Lower lobe of right lung (tissue), 2 donors: ENCODE measurements at regions not wholly inside any gene's neighbourhood (a gene's known extent, or its start where the extent isn't known, plus 50 kb on each side); places are given as distances from the start of the nearest gene placed in this dataset.

Experiments used
- ATAC-seq, 2 donors: fragments of 200-7000 bp; cut with Tn5 transposase; one replicate each; pipeline ENCODE4 v1.9.1; 2020 to 2022; ENCODE audit warnings: mild to moderate bottlenecking in 2 of 2, moderate library complexity in 2 of 2
- DNase-seq: peaks from one replicate; pipeline ENCODE4 v3.0.0-alpha.2; 2020
- H3K27ac ChIP-seq: fragments of 200-600 bp; one replicate; pipeline ENCODE4 v1.8.0; 2022
- H3K27me3 ChIP-seq: fragments of 200-600 bp; one replicate; pipeline ENCODE4 v1.8.0; 2022; ENCODE audit warnings: low read depth
- H3K36me3 ChIP-seq: fragments of 200-600 bp; one replicate; pipeline ENCODE4 v1.8.0; 2022; ENCODE audit warnings: mild to moderate bottlenecking
- H3K4me1 ChIP-seq: fragments of 200-600 bp; one replicate; pipeline ENCODE4 v1.8.0; 2022
- H3K4me3 ChIP-seq: fragments of 200-600 bp; one replicate; pipeline ENCODE4 v1.8.0; 2022; ENCODE audit warnings: mild to moderate bottlenecking
- H3K9me3 ChIP-seq: fragments of 200-600 bp; one replicate; pipeline ENCODE4 v1.8.0; 2022
- intact Hi-C: fragments of 100-400 bp; cut with DNase I; formaldehyde crosslinking; loops from one replicate; pipeline ENCODE4 v1.11.0; 2022
- TF ChIP-seq, protein P1 (sequence below): fragments of 200-600 bp; IDR thresholded peaks from one replicate; pipeline ENCODE4 v1.8.0; 2022; ENCODE audit warnings: antibody characterized with exemption, mild to moderate bottlenecking
- donor health status: DM: no; HTN: yes; CAD: no; lungs with severe emphysema.

GRCh38 chr12:27388650-27389049 is 56.0 kb downstream of the BMAL2 start:
- intact Hi-C loops, result no loop called here
- no peaks in the 10 kb centered on the region for H3K9me3 ChIP-seq
- no peak for DNase-seq
- H3K27me3 ChIP-seq, result no peaks in the 10 kb centered on the region
- H3K4me1 ChIP-seq, result no peaks in the 10 kb centered on the region
- H3K4me3 ChIP-seq, result no peak overlapping the region
- no peaks in the 10 kb centered on the region for H3K36me3 ChIP-seq
- TF ChIP-seq, protein P1, sequence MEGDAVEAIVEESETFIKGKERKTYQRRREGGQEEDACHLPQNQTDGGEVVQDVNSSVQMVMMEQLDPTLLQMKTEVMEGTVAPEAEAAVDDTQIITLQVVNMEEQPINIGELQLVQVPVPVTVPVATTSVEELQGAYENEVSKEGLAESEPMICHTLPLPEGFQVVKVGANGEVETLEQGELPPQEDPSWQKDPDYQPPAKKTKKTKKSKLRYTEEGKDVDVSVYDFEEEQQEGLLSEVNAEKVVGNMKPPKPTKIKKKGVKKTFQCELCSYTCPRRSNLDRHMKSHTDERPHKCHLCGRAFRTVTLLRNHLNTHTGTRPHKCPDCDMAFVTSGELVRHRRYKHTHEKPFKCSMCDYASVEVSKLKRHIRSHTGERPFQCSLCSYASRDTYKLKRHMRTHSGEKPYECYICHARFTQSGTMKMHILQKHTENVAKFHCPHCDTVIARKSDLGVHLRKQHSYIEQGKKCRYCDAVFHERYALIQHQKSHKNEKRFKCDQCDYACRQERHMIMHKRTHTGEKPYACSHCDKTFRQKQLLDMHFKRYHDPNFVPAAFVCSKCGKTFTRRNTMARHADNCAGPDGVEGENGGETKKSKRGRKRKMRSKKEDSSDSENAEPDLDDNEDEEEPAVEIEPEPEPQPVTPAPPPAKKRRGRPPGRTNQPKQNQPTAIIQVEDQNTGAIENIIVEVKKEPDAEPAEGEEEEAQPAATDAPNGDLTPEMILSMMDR, result no peak
- no peak for ATAC-seq
- no peak overlapping the region for H3K27ac ChIP-seq

DNA sequence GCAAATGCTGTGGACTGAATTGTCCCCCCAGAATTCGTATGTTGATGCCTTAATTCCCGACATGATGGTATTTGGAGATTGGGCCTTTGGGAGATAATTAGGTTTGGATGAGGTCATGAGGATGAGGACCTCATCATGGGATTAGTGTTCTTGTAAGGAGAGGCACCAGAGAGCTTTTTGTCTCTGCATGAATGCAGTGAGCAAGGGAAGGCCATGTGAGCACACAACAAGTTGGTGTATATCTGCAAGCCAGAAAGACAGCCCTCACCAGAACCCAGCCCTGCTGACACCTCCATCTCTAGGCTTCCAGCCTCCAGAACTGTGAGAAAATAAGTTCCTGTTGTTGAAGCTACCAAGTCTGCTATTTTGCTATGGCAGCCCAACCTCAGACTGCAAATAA is 51.9 kb upstream of the SMCO2 start:
- Histone ChIP-seq H3K9me3 (no peaks in the 10 kb centered on the region), H3K36me3 (no peaks in the 10 kb centered on the region), H3K4me1 (no peaks in the 10 kb centered on the region), H3K27ac (no peak overlapping the region), H3K4me3 (no peak overlapping the region), H3K27me3 (no peaks in the 10 kb centered on the region)
- DNase-seq (no peak), ATAC-seq (no peak)
- TF ChIP-seq, protein P1, result no peak
- intact Hi-C loops, result no loop called here

GRCh38 chr12:27396216-27396815 is 50.2 kb upstream of the SMCO2 start:
- Histone ChIP-seq H3K27ac (no peak overlapping the region), H3K9me3 (no peaks in the 10 kb centered on the region), H3K27me3 (no peaks in the 10 kb centered on the region), H3K4me3 (no peak overlapping the region), H3K36me3 (no peaks in the 10 kb centered on the region), H3K4me1 (no peaks in the 10 kb centered on the region)
- ATAC-seq, result no peak
- DNase-seq, result no peak
- TF ChIP-seq, protein P1, result no peak
- intact Hi-C loops, result no loop called here
